ENCODE measurements at regions not wholly inside any gene's neighbourhood (a gene's known extent, or its start where the extent isn't known, plus 50 kb on each side); places are given as distances from the start of the nearest gene placed in this dataset.
"Not testable (repeated sequence)": the region's sequence is repeated elsewhere in the genome, so short reads cannot be mapped to it uniquely, and the experiment has no call there.

GRCh38 chr2:111381530-111382306, 261.0 kb downstream of the BCL2L11 start:
- TF ChIP-seq CTCF, POLR2A (IDR thresholded peaks at IDR 0.05): not testable (repeated sequence)

Data from thyroid gland (tissue), 4 donors.